DMS53 treated with DMSO at 0.1 percent for 48 hours (cell line): ENCODE measurements at regions not wholly inside any gene's neighbourhood (a gene's known extent, or its start where the extent isn't known, plus 50 kb on each side); places are given as distances from the start of the nearest gene placed in this dataset.

Experiments used
- DNase-seq: peaks from one replicate; lab custom pipeline; 2025; ENCODE audit not compliant: unreplicated experiment; lab: John Stamatoyannopoulos, UW

DNA sequence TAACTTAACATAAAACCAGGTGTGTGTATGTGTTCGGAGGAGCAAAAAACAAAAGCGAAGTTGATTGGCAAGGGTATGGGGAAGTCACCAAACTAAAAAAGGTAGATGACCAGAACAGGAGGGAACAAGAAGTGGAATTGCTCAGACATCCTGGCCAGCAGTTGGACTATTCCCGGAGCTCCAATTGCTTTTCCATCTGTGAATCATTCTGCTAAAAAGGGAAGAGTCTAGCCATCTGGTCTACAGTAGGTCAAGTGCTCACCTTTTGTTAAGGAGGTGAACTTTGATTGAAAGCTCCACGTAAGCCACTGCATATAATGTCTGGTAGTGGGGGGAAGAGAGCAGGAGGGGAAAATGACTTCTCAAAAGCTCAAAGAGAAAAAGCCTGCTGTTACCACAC lies 50.0 kb upstream of the BET1 start:
- peak; percentile 97 for DNase-seq

DNA sequence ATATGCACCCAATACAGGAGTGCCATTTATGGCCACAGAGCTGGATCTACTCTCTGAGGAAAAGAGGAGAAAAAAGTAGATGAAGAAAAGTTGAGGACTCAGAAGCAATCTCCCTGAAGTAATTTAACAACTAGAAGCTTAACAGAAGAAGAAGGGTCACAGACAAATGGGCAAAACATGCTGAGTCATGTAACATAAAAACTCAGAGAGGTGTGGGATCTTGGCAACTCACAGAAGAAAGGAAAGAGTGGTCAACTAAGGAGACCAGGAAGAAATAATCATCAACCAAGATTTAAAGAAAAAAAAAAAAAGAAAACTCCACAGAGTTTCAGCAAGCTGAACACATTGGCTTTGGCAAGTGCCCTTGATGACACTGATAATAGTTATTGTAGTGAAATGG lies 51.8 kb upstream of the BET1 start:
- DNase-seq = no peak

DNA sequence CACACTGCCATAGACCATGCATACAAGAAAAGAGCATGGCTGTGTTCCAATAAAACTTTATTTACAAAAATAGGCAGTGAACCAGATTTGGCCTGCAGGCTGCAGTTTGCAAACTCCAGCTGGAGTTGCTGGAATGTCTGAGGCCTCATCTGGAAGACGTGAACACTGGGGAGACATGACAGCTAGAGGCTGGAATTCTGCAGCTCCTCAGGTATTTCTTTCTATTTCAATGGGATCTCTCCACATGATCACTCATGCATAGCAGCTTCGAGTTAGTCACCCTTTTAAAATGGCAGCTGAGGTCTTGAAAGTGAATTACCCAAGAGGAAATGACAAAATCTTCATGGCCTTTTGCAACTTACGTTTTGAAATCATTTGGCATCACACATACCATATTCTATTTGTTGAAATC lies 52.6 kb upstream of the BET1 start:
- DNase-seq = peak; percentile 35

DNA sequence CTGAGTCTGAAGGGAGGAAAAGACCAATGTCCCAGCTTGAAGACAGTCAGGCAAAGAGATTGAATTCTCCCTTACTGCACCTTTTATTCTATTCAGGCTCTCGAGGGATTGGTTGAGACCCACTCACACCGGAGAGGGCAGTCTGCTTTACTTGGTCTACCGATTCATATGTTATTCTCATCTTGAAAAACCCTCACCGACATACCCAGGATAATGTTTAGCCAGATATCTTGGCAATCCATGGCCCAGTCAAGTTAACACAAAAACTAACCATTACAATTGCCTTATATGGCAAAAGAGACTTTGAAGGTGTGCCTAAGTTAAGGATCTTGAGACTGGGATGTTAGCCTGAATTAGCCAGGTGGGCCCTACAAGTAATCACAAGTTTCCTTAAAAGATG lies 53.8 kb upstream of the BET1 start:
- no peak for DNase-seq

DNA sequence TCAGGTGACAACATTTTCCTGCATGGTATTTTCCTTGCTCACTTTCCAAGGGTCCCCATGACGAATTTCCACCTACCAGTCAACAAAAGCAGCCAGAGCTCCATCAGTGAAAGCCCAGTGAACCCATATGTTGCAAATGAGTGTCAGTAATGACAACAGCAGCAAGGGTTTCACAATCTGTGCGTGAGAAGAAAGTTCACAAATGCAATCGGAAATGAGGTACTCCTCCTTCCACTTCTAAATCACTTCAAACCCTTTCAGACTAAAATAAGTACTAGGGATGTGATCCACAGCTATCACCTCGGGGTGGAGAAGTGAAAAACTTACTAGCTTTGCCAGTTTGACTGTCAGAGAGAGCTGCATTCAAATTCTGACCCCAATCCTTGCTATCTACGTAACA lies 55.6 kb upstream of the BET1 start:
- DNase-seq = no peak

DNA sequence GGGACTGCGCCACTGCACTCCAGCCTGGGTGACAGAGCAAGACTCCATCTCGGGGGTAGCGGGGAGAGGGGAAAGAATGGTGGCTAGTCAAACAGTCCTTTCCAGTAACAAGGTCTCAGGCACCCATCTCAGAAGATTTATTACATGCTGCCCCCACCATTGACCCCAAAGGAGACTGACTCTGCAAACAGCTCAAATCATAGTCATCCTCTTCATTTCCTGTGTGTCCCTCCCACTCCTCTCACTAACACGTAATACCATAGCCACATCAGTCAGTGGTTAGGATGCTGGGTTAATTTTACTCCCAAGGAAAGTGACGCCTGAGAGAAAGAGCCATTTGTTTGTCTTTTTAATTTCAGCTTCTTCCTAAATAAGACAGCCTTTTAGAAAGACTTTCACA lies 56.6 kb upstream of the BET1 start:
- no peak for DNase-seq

DNA sequence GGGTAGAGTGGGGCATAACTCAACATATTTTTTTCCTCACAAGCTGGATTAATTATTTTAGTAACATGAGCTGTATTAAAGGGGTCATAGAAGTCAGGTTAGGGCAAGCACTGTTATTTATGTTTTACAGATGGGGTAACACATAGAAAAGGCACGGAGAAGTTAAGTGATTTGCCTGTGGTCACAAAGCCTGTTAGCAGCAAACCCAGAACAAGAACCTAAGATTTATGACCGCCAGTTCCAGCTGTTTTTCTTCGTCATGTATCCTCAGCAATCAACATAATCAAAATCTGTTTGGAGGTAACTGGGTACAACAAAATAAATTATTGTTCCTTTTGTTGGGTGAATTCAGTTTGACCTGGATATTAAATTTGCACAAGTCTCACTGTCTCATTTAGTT lies 57.2 kb upstream of the BET1 start:
- DNase-seq = no peak

DNA sequence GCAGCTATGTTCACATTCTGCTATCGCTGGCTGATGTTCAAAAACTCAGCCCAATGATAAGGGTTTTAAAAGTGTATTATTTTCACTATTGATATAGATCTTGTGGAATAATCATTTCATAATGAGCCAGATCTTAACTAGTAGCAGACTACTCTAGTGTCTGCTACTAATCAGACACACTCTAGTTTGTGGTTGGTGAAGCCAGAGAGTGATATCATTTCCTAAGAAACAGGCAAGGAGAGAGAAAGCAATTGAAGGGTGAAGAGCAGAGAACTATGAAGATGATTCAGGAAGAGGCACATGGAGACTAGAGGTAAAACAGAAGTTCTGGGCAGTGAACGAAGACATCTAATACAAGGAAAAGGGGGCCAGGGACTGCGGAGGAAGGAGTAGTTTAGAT lies 58.2 kb upstream of the BET1 start:
- DNase-seq = no peak

DNA sequence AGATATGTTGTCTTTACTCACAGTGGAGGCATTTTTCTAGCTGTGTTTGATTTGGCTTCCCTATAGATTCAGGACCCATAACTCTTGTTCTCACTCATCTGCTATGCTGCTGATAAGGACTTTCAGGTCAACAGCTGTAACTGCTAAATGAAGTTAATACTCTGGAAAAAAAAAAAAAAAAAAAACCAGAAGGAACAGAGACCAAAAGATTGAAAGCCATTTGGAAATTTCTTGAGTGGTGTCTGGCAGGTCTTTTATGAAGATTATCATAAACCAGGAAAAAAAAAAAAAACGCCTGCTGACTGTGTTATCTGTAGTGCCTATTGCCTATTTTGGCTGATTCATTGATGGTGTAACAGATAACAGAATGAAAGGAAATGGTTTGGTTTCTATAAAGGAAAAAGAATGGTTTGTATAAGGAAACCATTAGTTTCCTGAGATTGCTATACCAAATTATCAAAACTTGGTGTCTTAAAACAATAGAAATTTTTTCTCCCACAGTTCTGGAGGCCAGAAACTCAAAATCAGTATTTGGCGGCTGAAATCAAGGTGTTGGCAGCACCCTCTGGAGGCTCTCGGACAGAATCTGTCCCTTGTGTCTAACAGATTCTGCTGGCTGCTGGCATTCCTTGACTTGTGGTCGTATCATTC lies 60.5 kb upstream of the BET1 start:
- DNase-seq = no peak

DNA sequence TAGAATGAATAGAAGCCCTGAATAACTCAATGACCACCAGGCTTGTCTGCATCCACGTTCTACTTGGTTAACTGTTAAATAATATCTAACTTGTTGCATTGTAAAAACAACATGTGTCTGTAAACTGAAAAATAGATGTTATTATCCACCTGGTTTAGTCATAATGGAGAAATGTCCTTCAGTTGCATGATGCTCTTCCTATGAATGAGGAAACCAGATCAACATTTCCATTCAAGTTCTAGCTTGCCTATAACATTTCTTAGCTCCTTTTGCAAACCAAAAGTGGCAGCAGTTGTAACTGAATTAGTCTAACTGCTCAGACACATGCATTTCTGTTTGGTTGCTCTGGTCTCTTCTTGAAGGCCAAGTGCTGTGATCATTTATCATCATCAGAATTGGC lies 62.9 kb upstream of the BET1 start:
- DNase-seq = no peak

DNA sequence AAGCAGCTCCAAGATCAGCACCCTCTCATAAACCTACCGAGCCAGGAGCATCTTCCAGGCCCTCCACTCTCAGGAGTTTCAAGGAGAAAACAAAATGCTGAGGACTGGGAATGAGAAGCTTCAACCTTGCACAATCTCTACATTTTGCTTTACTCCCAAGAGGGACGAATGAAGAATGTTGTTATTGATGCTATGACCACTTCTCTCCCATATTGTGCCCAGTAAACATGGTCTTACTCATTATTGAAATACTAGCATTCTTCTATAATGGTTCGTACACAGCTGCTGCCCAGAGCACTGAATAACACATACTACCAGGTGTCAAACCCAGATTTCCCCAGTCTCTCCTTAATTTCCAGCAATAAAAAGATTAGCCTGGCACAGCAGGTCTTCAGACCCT lies 63.4 kb upstream of the BET1 start:
- no peak for DNase-seq

DNA sequence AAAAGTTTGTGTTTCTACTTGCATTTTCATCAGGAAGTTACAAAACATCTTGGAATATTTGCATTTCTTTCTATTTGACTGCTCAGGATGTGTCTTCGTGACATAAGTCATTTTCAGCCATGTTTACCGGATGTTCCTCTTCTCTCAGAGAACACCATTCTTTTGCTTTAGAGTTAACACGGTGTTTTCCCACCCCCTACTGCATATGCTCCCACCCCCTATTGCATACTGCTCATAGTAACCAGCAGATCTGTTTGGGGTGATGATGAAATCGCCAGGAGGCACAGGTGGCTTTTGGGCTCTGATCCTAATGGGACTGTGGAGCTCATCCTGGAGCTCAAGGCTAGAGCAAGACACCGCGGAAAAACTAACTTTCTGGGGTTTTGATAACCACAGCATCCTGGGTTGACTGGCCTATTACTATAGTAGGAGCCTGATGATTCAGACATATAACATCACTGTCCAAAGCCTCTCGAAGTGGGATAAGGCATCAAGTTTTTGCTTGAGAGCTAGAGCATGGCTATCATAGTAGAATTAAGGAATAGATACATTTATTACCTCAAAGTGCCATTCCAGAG lies 65.1 kb upstream of the BET1 start:
- no peak for DNase-seq

DNA sequence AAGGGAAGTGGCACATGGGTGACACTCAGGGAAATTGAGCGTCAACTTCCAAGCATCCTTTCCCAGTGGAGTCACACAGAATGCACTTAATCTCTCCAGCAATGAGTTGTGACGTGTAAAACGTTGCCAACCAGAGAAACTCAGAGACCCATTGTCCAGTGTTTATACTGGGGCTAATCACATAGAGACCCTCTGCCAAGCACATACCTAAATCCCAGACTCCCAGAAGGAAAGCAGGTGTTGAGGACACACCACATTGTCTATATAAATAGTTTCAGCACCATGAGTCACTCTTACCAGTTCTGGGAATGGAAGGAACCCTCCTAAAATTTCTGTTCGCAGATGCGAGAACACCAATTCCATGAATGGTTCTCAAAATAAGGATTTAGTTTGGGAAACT lies 76.4 kb upstream of the BET1 start:
- DNase-seq = no peak

DNA sequence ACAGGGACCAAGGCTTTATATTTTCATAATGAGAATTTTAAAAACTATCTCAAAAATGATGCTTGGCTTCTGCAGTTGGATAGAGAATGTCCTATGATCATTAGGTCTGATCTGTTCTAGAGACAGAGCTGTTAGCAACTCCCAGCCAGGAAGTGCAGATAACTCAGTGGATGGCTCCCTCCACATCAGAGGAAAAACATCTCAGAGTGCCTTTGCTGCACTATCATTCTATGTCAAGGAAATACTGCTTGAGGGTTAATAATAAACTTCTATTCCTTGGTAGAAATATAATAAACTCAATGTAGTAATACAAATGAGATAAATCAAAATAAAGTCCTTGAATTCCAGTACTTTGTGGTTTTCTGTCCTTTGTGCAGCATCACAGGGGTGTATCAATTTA lies 78.0 kb upstream of the BET1 start:
- DNase-seq = no peak

DNA sequence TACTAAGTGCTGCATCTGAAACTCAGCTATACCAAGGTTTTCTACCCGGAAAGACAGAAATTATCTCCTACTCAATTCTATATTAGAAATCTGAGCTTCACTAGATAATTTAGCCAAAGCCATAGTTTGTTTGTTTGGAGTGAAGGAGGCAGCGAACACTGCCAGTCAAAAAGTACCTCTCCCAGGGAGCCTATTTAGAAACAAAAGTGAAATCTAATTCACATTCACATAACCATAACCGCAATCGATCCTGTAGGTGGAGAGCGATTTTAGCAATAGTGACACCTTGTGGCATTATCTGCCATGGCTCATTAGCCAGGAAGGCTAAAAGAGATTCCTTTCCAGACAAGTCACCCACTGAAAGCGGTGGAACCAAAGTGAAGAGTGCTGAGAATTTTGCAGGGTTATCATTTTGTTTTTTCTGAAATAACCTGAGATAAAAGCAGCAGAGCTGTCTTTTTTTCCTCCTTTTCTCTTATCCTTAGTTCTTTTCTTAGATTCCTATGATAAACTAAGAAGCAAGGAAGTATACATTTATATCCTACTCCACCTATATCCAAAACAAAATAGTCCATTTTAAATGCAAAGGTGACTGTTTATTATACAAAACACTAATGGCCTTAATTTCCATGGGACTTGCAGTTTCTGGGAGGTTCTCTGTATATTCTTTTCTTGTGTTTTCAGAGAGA lies 83.7 kb upstream of the BET1 start:
- DNase-seq = peak; percentile 74

DNA sequence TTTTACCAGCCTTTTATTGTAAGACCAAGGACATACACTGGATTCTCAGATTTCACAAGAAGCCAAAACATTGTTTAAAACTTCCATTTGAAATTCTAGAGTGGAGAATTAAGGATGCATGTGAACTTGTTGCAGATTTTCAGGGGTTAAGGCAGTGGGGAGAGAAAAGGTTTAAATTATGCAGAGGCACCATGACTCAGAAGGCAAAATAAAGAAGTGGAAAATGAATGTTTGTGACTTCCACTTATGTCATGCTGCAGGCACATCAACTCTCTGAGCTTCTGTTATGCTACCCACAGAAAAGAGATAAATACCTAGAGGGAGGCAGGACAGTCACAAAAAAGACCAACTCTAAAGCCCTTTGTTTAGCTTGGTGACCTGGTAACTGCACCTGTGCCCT lies 84.4 kb upstream of the BET1 start:
- DNase-seq = no peak

DNA sequence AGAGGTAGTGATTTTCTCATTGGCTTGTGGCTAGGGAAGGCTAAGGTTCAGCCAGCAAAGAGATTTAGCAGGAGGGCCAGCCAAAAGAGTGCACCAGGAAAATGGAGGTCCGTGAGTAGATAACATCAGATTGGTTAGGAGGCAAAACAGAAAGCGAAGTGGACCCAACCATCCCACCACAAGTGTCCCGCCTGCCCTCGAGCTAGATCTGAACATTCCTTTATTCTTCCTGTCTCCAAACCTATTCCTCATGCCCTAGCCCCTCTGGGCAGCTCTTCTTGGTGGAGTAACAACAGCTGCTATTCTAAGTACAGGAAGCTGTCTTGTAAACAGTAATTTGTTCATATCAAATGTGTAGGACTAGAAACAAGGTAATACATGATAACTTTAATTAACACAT lies 85.7 kb upstream of the BET1 start:
- no peak for DNase-seq

DNA sequence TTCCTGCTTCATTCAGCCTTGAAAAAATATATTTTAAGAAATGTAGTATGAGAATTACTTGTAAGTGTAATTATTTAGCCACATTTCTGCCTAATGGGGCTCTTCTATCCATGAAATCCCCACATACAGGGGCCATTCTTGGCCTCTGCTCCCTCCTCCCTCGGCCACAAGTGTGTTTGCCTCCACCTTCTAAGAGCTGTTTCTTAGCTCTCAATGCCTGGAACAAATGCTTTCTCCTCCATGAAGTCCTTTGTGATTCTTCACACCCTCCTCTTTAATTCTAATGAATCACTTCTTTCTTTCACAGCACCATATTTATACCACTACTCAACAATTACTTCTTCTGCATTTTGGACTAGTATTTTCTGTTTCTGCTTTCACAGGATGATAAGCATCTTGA lies 88.8 kb upstream of the BET1 start:
- DNase-seq = no peak

DNA sequence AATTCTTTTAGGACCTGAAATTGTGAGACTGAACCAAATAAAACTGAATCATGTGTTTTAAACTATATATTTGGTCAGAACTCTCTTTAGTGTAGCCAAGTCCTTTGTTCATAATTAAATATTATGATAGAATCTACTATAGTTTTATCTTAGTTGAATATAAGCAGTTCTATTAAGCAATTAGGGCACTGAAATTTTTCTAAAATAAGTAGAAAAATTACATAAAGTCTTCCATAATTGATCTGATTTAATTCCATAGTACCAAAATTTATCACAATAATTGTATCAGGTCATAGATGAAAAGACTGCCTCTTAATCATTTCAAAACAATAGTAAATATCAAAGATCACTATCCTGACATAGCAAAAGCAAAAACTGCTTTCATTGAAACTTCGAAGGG lies 90.1 kb upstream of the BET1 start:
- DNase-seq = no peak

DNA sequence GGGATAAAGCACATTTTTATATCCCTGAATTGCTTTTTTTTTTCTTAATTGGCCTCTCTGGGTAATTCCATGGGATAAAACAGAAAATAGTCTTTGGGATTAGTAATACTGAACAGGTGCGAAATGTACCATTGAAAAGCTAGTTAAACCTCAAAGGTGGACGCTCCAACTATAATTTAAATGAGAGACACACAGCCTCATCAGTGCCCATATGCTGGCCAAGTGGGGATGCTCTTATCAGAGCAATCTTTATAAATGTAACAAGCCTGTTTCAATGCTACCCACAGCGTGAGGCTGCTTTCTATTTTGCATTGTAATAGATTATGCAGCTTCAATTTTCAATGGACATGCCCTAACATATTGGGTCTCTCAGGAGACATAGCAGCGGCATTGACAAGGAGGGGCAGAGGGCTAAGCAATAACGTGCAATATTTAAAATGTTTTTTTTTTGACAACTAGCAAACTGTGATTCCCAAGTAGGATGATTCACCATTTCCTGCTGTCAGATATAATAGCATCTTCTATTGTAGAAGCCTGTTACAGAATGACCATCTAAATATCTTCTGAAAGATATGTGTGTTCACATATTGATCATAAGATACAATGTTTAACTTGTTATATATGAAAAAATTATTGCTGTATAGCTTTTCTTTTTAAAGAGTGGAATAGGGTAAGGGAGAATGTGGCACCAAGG lies 91.3 kb upstream of the BET1 start:
- DNase-seq = no peak

DNA sequence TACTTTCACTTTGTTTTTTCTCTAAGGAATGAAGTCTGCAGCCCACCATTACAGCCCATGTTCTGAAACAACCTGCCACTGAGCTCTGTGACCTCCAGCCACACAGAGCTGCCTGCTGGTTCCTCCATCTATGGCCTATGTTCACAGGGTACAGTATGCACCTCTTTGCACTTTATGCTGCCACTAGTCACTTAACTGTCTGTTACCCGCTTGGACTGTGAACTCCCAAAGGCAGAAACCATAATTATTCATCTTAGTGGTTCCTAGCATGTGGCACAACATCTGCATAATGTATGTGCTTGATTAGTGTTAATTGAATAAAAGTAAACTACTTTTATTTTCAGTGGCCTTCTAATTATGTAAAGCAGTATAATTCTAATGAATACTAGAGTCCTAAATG lies 95.5 kb upstream of the BET1 start:
- no peak for DNase-seq

DNA sequence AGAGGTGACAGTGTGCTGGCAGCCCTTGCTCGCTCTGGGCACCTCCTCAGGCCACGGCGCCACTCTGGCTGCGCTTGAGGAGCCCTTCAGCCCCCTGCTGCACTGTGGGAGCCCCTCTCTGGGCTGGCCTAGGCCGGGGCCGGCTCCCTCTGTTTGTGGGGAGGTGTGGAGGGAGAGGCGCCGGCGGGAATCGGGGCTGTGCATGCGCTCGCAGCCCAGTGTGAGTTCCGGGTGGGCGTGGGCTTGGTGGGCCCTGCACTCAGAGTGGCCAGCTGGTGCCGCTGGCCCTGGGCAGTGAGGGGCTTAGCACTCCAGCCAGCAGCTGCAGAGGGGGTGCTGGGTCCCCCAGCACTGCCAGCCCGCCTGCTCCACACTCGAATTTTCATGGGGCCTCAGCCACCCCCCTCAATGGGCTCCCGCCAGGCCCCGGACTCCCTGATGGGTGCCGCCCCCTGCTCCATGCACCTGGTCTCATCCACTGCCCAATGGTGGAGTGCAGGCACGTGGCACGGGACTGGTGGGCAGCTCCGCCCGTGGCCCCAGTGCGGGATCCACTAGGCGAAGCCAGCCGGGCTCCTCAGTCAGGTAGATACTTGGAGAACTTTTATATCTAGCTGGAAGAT lies 96.7 kb upstream of the BET1 start:
- DNase-seq = no peak
